Karpas-422 (cell line): ENCODE measurements at regions not wholly inside any gene's neighbourhood (a gene's known extent, or its start where the extent isn't known, plus 50 kb on each side); places are given as distances from the start of the nearest gene placed in this dataset.
A peak's percentile ranks its signal among the peaks of the same experiment; 100 is the strongest.

Experiments
- DNase-seq: peaks from one replicate; pipeline ENCODE4 v3.0.0-alpha.2; 2015
- H2AFZ ChIP-seq: fragments of 200-600 bp; sonication (generic); 2 replicates; pipeline ENCODE4 v1.6.1; 2014; ENCODE audit warnings: antibody characterized with exemption, low read length, mixed read lengths
- H3K27ac ChIP-seq: fragments of 200-600 bp; sonication (generic); 2 replicates; pipeline ENCODE4 v1.5.1; 2014; ENCODE audit warnings: mild to moderate bottlenecking, low read length, moderate library complexity
- H3K27me3 ChIP-seq: fragments of 200-600 bp; sonication (generic); 2 replicates; pipeline ENCODE4 v1.6.1; 2014; ENCODE audit warnings: low read length, mixed read lengths
- H3K36me3 ChIP-seq: fragments of 200-600 bp; sonication (generic); 2 replicates; pipeline ENCODE4 v1.6.1; 2014; ENCODE audit warnings: low read length, mixed read lengths; ENCODE audit not compliant: insufficient read depth
- H3K4me1 ChIP-seq: fragments of 200-600 bp; sonication (generic); 2 replicates; pipeline ENCODE4 v1.6.1; 2014; ENCODE audit warnings: mild to moderate bottlenecking, low read length, mixed read lengths
- H3K4me2 ChIP-seq: fragments of 200-600 bp; sonication (generic); 2 replicates; pipeline ENCODE4 v1.6.1; 2014; ENCODE audit warnings: low read length, low read depth, mild to moderate bottlenecking; ENCODE audit not compliant: poor library complexity, severe bottlenecking
- H3K4me3 ChIP-seq: fragments of 200-600 bp; sonication (generic); 2 replicates; pipeline ENCODE4 v1.5.1; 2014; ENCODE audit warnings: mild to moderate bottlenecking, antibody characterized with exemption, low read length, mixed read lengths
- H3K79me2 ChIP-seq: fragments of 200-600 bp; sonication (generic); 2 replicates; pipeline ENCODE4 v1.6.1; 2014; ENCODE audit warnings: mild to moderate bottlenecking, low read length, mixed read lengths
- H3K9ac ChIP-seq: fragments of 200-600 bp; sonication (generic); 2 replicates; pipeline ENCODE4 v1.6.0; 2014; ENCODE audit warnings: low read length
- H3K9me2 ChIP-seq: fragments of 200-600 bp; sonication (generic), shearing (Covaris generic); replicated peaks from 2 replicates; pipeline ENCODE4 v1.6.0; 2014; ENCODE audit warnings: mild to moderate bottlenecking, low read length, moderate library complexity; ENCODE audit not compliant: insufficient read depth
- H3K9me3 ChIP-seq: fragments of 300-700, 200-600 bp; sonication (generic); 2 replicates; pipeline ENCODE4 v1.6.1; 2014; ENCODE audit warnings: low read length, mixed read lengths
- H4K20me1 ChIP-seq: fragments of 200-600 bp; sonication (generic); 2 replicates; pipeline ENCODE4 v1.6.1; 2014; ENCODE audit warnings: mild to moderate bottlenecking, antibody characterized with exemption, low read length, low read depth; ENCODE audit not compliant: insufficient read depth

DNA sequence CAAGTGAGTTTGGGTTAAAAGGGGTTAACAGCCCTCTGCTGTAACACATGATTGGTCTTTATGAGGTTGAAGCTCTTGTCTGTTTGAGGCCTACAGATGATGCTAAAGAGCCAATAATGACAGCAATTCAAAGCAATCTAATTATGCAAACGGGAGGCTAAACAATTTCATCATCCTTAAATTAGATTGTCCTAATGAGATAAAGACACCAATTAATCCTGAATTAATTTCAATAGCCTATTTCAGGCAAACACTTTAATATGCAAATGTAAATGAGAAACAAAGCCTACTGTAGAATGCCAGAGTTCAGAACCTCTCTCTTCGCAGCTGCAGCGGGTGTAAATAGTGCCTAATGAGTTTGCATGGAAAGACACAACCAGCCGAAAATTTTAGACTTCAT lies 504.7 kb upstream of the PBX1 start:
- no peaks in the 10 kb centered on the region for H3K9me3 ChIP-seq
- H3K27me3 ChIP-seq = no peaks in the 10 kb centered on the region

DNA sequence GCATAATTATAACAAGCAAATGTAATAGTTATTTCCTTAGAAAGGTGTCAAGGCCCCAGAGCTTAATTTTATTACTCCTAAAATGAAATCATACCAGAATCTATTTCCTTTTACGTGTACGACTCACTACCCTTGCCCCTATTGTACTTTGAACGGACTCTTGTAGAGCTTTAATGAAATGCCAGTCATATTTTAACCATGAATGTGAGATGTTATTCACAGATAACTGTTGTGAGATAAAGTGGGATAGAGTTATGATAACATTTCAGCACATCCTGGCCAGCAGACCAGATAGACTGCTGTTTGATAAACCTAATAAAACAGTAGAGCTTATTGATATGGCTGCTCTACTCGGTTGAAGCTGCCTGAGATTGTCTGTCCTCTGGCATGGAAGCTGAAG lies 500.8 kb upstream of the PBX1 start:
- no peaks in the 10 kb centered on the region; the same call in 1 of the 2 replicates for H3K9me2 ChIP-seq
- H3K27me3 ChIP-seq = no peaks in the 10 kb centered on the region
- DNase-seq = no peak
- no peaks in the 10 kb centered on the region for H3K9me3 ChIP-seq
- no peaks in the 10 kb centered on the region for H3K4me1 ChIP-seq
- H4K20me1 ChIP-seq = no peaks in the 10 kb centered on the region
- no peaks in the 10 kb centered on the region for H3K79me2 ChIP-seq
- H3K4me3 ChIP-seq = no peak overlapping the region
- no peak overlapping the region for H3K9ac ChIP-seq
- H3K36me3 ChIP-seq = no peaks in the 10 kb centered on the region
- no peak overlapping the region for H3K27ac ChIP-seq
- no peak overlapping the region for H2AFZ ChIP-seq
- H3K4me2 ChIP-seq = no peak overlapping the region

More for the DNA sequence above, 504.7 kb upstream of the PBX1 start:
- Histone ChIP-seq H2AFZ (no peak overlapping the region), H3K9me2 (no peaks in the 10 kb centered on the region; the same call in 1 of the 2 replicates), H4K20me1 (no peaks in the 10 kb centered on the region), H3K36me3 (no peaks in the 10 kb centered on the region), H3K4me3 (no peak overlapping the region), H3K4me2 (no peak overlapping the region), H3K79me2 (no peaks in the 10 kb centered on the region), H3K9ac (no peak overlapping the region), H3K4me1 (no peaks in the 10 kb centered on the region), H3K27ac (no peak overlapping the region)
- DNase-seq = no peak

DNA sequence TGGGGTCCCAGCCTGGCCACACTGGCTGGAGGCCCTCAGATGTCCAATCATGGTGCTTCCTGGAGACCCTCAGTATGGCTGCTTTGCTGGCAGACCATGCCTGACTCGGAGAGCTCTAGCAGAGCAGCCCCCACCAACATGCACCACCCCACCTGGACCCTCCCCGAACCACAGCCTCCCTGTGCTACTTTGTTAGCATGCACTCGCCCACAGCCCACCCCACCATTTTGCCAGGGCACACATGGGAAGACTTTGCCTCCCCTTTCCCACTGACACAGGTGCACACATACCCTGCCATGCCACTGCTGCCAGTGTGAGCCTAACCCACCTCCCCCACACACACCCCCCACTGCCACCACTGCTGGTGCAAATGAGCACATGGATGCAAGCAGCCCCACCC lies 497.5 kb upstream of the PBX1 start:
- Histone ChIP-seq H3K4me2 (no peak overlapping the region), H2AFZ (no peak overlapping the region), H3K79me2 (no peaks in the 10 kb centered on the region), H3K27me3 (no peaks in the 10 kb centered on the region), H3K27ac (no peak overlapping the region), H3K36me3 (no peaks in the 10 kb centered on the region), H3K4me1 (no peaks in the 10 kb centered on the region), H3K9me3 (no peaks in the 10 kb centered on the region; the same call in 1 of the 2 replicates), H3K9me2 (no peaks in the 10 kb centered on the region; the same call in 1 of the 2 replicates), H3K9ac (no peak overlapping the region), H3K4me3 (no peak overlapping the region), H4K20me1 (no peaks in the 10 kb centered on the region)
- DNase-seq = no peak

DNA sequence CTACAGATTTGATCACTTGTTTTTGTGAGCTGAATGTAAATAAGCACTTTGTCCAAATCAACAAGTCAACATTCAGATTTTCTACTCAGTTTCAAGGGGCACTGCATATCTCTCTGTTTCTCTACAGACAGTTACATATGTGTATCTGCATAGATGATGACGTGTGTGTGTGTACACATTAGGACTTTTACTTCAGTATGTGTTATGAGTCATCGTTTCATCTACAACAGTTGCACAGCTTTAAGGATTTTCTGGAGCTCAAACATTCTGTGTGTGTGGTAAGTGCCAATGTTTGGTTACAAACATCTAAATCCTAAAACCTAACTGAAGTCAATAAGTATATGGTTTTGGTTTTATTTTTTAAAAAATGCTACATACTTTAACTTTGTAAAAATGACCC lies 494.5 kb upstream of the PBX1 start:
- Histone ChIP-seq H3K4me2 (no peak overlapping the region), H3K4me3 (no peak overlapping the region), H3K36me3 (no peaks in the 10 kb centered on the region), H4K20me1 (no peaks in the 10 kb centered on the region), H3K9ac (no peak overlapping the region), H3K9me2 (no peaks in the 10 kb centered on the region; the same call in 1 of the 2 replicates), H3K9me3 (no peaks in the 10 kb centered on the region; the same call in 1 of the 2 replicates), H3K79me2 (no peaks in the 10 kb centered on the region), H3K27me3 (no peaks in the 10 kb centered on the region), H3K4me1 (no peaks in the 10 kb centered on the region), H3K27ac (no peak overlapping the region), H2AFZ (no peak overlapping the region)
- no peak for DNase-seq

DNA sequence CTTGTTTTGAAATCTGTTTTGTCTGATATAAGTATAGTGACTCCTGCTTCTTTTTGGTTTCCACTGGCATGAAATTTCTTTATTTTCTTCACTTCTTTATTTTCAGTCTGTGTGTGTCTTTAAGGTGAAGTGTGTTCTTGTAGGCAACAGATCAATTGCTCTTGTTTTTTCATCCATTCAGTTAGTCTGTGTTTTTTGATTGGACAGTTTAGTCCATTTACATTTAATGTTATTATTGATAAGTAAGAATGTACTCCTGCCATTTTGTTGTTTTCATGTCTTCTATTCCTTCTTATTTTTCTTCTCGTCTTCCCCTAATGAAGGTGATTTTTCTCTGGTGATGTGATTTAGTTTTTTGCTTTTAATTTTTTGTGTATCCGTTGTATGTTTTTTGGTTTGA lies 487.7 kb upstream of the PBX1 start:
- Histone ChIP-seq H2AFZ (no peak overlapping the region), H3K36me3 (no peaks in the 10 kb centered on the region), H3K9ac (no peak overlapping the region), H3K4me2 (no peak overlapping the region), H3K9me2 (no peaks in the 10 kb centered on the region), H3K79me2 (no peaks in the 10 kb centered on the region), H3K27ac (no peak overlapping the region), H3K4me1 (no peaks in the 10 kb centered on the region), H3K9me3 (no peaks in the 10 kb centered on the region; the same call in 1 of the 2 replicates), H3K4me3 (no peak overlapping the region), H3K27me3 (no peaks in the 10 kb centered on the region), H4K20me1 (no peaks in the 10 kb centered on the region)
- DNase-seq = no peak

DNA sequence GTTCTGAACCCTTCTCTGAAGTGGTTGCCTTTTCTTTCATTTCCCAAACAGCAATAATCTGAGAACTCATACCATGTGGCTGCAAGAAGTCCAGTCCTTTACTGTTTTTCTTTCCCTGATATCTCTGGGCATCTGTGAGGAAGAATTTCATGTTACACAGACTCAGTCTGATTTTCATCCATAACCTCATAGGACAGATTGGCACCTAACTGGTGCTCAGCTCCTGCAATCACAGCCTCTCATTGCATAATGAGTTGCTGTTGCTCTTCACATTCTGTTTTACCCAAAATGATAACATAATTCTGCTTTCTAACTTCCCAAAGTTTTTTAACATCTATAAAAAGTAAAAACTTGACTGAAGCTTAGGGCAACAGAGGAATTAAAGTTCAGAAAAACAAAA lies 472.2 kb upstream of the PBX1 start:
- no peak overlapping the region for H3K4me3 ChIP-seq
- H3K9ac ChIP-seq = no peak overlapping the region
- no peak for DNase-seq
- H3K9me3 ChIP-seq = peaks cover 9% of the 10 kb centered on the region; the same call in 1 of the 2 replicates
- H3K36me3 ChIP-seq = no peaks in the 10 kb centered on the region
- H3K9me2 ChIP-seq = no peaks in the 10 kb centered on the region
- no peaks in the 10 kb centered on the region for H3K79me2 ChIP-seq
- H3K27ac ChIP-seq = no peak overlapping the region
- H3K4me2 ChIP-seq = no peak overlapping the region
- no peak overlapping the region for H2AFZ ChIP-seq
- H3K4me1 ChIP-seq = no peaks in the 10 kb centered on the region
- H4K20me1 ChIP-seq = no peaks in the 10 kb centered on the region
- no peaks in the 10 kb centered on the region for H3K27me3 ChIP-seq

DNA sequence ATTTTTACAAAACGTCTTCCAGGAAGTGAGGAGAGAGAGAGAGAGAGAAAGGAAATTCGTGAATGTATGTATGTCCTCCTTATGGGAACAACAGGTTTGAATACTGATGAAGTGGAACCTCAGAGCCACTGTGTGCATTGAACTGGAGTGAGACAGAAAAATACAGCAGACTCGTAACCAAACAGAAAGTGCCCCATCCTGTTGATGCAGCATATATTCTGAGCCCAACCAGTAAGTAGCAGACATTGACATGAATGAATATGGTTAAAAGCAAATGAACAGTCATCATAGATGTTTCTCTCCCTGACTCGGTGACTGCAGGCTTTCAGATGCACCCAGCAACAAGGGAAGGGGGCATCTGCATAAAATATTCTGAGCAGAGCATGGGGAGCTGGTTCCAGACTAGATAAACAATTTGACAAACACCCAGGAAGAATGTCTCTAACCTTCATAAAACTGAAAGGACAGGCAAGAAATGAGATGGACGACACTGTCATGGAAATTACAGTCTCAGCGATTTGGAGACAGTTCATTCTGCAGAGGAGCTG lies 471.0 kb upstream of the PBX1 start:
- no peak overlapping the region for H3K27ac ChIP-seq
- H3K4me2 ChIP-seq = no peak overlapping the region
- peaks cover 6% of the 10 kb centered on the region; the same call in 1 of the 2 replicates for H3K9me3 ChIP-seq
- H3K79me2 ChIP-seq = no peaks in the 10 kb centered on the region
- H3K36me3 ChIP-seq = no peaks in the 10 kb centered on the region
- H3K4me3 ChIP-seq = no peak overlapping the region
- DNase-seq = no peak
- H3K9me2 ChIP-seq = no peaks in the 10 kb centered on the region
- no peaks in the 10 kb centered on the region for H4K20me1 ChIP-seq
- no peaks in the 10 kb centered on the region for H3K27me3 ChIP-seq
- no peak overlapping the region for H2AFZ ChIP-seq
- no peaks in the 10 kb centered on the region for H3K4me1 ChIP-seq
- H3K9ac ChIP-seq = no peak overlapping the region

DNA sequence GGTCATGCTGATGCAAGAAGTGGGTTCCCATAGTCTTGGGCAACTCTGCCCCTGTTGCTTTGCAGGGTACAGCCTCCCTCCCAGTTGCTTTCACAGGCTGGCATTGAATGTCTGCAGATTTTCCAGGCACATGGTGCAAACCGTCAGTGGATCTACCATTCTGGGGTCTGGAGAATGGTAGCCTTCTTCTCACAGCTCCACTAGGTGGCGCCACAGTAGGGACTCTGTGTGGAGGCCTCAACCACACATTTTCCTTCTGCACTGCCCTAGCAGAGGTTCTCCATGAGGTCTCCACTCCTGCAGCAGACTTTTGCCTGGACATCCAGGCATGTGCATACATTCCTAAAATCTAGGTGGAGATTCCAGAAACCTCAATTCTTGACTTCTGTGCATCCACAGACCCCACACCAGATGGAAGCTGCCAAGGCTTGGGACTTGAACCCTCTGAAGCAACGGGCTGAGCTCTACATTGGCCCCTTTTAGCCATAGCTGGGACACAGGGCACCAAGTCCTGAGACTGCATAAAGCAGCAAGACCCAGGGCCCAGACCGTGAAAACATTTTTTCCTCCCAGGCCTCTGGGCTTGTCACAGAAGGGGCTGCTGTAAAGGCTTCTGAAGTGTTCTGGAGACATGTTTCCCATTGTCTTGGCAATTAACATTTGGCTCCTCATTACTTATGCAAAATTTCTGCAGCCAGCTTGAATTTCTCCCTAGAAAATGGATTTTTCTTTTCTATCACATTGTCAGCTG lies 466.2 kb upstream of the PBX1 start:
- H4K20me1 ChIP-seq = no peaks in the 10 kb centered on the region
- H3K36me3 ChIP-seq = no peaks in the 10 kb centered on the region
- H3K4me1 ChIP-seq = no peaks in the 10 kb centered on the region
- no peaks in the 10 kb centered on the region; the same call in 1 of the 2 replicates for H3K9me3 ChIP-seq
- no peak overlapping the region for H3K27ac ChIP-seq
- H3K79me2 ChIP-seq = no peaks in the 10 kb centered on the region
- no peak overlapping the region for H2AFZ ChIP-seq
- H3K27me3 ChIP-seq = no peaks in the 10 kb centered on the region
- H3K4me3 ChIP-seq = no peak overlapping the region
- DNase-seq = peak; percentile 66
- no peak overlapping the region for H3K4me2 ChIP-seq
- H3K9me2 ChIP-seq = no peaks in the 10 kb centered on the region
- H3K9ac ChIP-seq = no peak overlapping the region
